Naive thymus-derived CD4-positive, alpha-beta T cell (primary cell): ENCODE measurements at regions not wholly inside any gene's neighbourhood (a gene's known extent, or its start where the extent isn't known, plus 50 kb on each side); places are given as distances from the start of the nearest gene placed in this dataset.

Experiments used
- ATAC-seq: fragments of 150-1000 bp; cut with Tn5 transposase; 2 replicates; pipeline ENCODE4 v1.10.0; 2021; ENCODE audit warnings: mild to moderate bottlenecking, moderate library complexity
- CTCF ChIA-PET: fragments of 350-600 bp; sonication (Branson Sonifier 250); formaldehyde crosslinking; loops from one replicate; lab custom pipeline; 2021; ENCODE audit warnings: antibody characterized with exemption; lab: Charles Lee
- POLR2A ChIA-PET: fragments of 350-600 bp; sonication (Branson Sonifier 250); formaldehyde crosslinking; loops from one replicate; lab custom pipeline; 2021; ENCODE audit warnings: antibody characterized with exemption, inconsistent platforms; lab: Charles Lee
- DNase-seq, 9 donors: peaks; one replicate each; pipeline versions ENCODE4 v3.0.0 to v3.0.0-alpha.2; 2020 to 2022; ENCODE audit warnings: mixed read lengths in 1 of 9
- H3K27ac ChIP-seq: one replicate; pipeline ENCODE4 v1.7.0; 2013; ENCODE audit warnings: mild to moderate bottlenecking, low read depth, low read length, moderate library complexity
- H3K27me3 ChIP-seq, 2 donors: one replicate each; pipeline ENCODE4 v1.7.0; 2013; ENCODE audit warnings: low read length in 2 of 2, mild to moderate bottlenecking in 2 of 2, moderate library complexity in 2 of 2; ENCODE audit not compliant: control insufficient read depth in 2 of 2, insufficient read depth in 2 of 2
- H3K36me3 ChIP-seq, 3 experiments: 1 replicate in 2 of 3; 2 replicates in 1 of 3; pipeline ENCODE4 v1.7.0; 2013; ENCODE audit warnings: low read length in 3 of 3, mild to moderate bottlenecking in 3 of 3, moderate library complexity in 1 of 3; ENCODE audit not compliant: insufficient read depth in 3 of 3, control insufficient read depth in 2 of 3
- H3K4me1 ChIP-seq, 2 donors: one replicate each; pipeline ENCODE4 v1.7.0; 2013; ENCODE audit warnings: low read length in 2 of 2, mild to moderate bottlenecking in 2 of 2, moderate library complexity in 1 of 2; ENCODE audit not compliant: control insufficient read depth in 2 of 2, insufficient read depth in 2 of 2
- H3K4me3 ChIP-seq: 2 replicates; pipeline ENCODE4 v1.7.0; 2013; ENCODE audit warnings: mild to moderate bottlenecking, low read length
- H3K9me3 ChIP-seq, 3 experiments: 1 replicate in 2 of 3; 2 replicates in 1 of 3; pipeline ENCODE4 v1.7.0; 2013; ENCODE audit warnings: low read length in 3 of 3; ENCODE audit not compliant: control insufficient read depth in 2 of 3
- H3K27ac Mint-ChIP-seq, 9 donors: one replicate each; pipeline ENCODE4 v1.8.0; 2020 to 2022; ENCODE audit warnings: mixed read lengths in 9 of 9, mild to moderate bottlenecking in 8 of 9, moderate library complexity in 5 of 9, inconsistent platforms in 2 of 9
- H3K27me3 Mint-ChIP-seq, 5 donors: one replicate each; pipeline ENCODE4 v1.8.0; 2021 to 2022; ENCODE audit warnings: mixed read lengths in 5 of 5, mild to moderate bottlenecking in 1 of 5
- H3K36me3 Mint-ChIP-seq, 5 donors: one replicate each; pipeline ENCODE4 v1.8.0; 2020 to 2022; ENCODE audit warnings: mixed read lengths in 5 of 5, mild to moderate bottlenecking in 3 of 5, inconsistent platforms in 1 of 5
- H3K4me1 Mint-ChIP-seq, 7 donors: one replicate each; pipeline ENCODE4 v1.8.0; 2020 to 2022; ENCODE audit warnings: mixed read lengths in 7 of 7, mild to moderate bottlenecking in 3 of 7, inconsistent platforms in 1 of 7
- H3K4me3 Mint-ChIP-seq, 10 donors: one replicate each; pipeline ENCODE4 v1.8.0; 2020 to 2022; ENCODE audit warnings: mild to moderate bottlenecking in 10 of 10, mixed read lengths in 10 of 10, moderate library complexity in 6 of 10, inconsistent platforms in 2 of 10
- H3K9me3 Mint-ChIP-seq, 11 donors: one replicate each; pipeline ENCODE4 v1.8.0; 2020 to 2022; ENCODE audit warnings: mixed read lengths in 11 of 11, mild to moderate bottlenecking in 4 of 11, inconsistent platforms in 1 of 11, moderate library complexity in 1 of 11
- intact Hi-C, 2 donors: fragments of 100-400 bp; cut with micrococcal nuclease; formaldehyde crosslinking; loops; one replicate each; pipeline ENCODE4 v1.15.1; 2023

DNA sequence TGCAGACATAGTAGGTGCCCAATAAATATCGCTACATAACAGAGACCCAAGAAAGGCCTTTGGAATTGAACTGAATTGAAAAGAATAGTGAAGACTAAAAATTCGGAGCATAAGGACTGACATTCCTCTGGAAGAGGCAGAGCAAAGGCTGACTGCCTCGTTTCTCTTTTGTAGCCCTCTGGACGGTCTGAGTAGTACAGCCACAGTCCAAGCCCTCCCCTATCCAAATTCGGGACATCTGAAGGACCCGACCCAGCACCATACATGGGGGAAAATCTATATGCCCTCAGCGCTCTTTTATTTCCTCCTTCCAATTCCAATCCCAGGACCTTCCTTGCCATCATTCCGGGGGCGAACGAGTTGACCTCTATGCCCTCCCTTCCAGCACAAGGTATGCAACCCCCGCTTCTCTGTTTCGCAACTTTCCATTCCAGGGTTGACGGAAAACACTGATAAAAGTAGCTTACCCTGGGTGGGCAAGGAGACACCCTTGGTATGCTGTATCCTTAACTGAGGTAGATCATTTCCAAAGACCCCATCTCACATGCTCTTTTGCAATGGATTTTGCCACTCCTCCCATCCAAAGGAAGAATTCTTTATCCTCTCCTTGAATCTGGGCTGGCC lies 127.4 kb upstream of the MAP1LC3B2 start:
- Histone ChIP-seq H3K36me3 (no peaks in the 10 kb centered on the region), H3K27me3 (no peaks in the 10 kb centered on the region), H3K27ac (no peak overlapping the region), H3K4me3 (no peak overlapping the region), H3K9me3 (no peaks in the 10 kb centered on the region), H3K4me1 (no peaks in the 10 kb centered on the region)
- no peak overlapping the region for H3K4me3 Mint-ChIP-seq
- intact Hi-C loops = no loop called here
- H3K27me3 Mint-ChIP-seq = no peaks in the 10 kb centered on the region
- peaks cover 0 to 1% (median 0%) of the 10 kb centered on the region in 11 donors for H3K9me3 Mint-ChIP-seq
- DNase-seq (no peak), ATAC-seq (no peak)
- no peaks in the 10 kb centered on the region for H3K36me3 Mint-ChIP-seq
- H3K4me1 Mint-ChIP-seq = peaks cover 0 to 6% (median 5%) of the 10 kb centered on the region in 7 donors
- ChIA-PET POLR2A (no interaction called here), CTCF (interaction anchor here (0.5 to 0.6 kb wide), 2 partner anchors 76 to 248 kb away, joined by 3 to 6 read pairs; no protein-coding TSS in a partner anchor)
- H3K27ac Mint-ChIP-seq = peak overlapping the region in 1 of 9 donors; percentile 69

DNA sequence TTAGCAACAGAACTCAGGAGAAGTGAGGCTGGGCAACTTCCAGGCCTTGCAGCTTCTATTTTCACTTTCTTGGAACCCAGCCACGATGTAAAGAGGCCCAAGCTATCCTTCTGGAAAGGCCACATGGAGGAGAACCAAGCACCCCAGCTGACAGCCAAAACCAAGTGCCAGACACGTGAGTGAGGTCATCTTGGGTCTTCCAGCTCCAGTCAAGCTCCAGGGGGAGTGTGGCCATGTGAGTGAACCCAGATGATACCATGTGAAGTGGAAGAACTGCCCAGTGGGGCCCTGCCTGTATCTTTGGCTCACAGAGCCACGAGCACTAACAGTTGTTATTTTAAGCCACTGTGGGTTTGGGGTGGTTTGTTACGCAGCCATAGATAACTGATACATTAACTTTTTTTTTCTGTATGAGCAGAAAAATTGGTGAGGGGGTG lies 126.8 kb upstream of the MAP1LC3B2 start:
- H3K4me3 Mint-ChIP-seq = no peak overlapping the region
- peaks cover 0 to 6% (median 5%) of the 10 kb centered on the region in 7 donors for H3K4me1 Mint-ChIP-seq
- DNase-seq = no peak
- H3K27ac ChIP-seq = no peak overlapping the region
- H3K36me3 Mint-ChIP-seq = no peaks in the 10 kb centered on the region
- H3K27ac Mint-ChIP-seq = no peak overlapping the region
- H3K9me3 ChIP-seq = no peaks in the 10 kb centered on the region
- no peaks in the 10 kb centered on the region for H3K4me1 ChIP-seq
- POLR2A ChIA-PET = no interaction called here
- CTCF ChIA-PET = interaction anchor here (0.5 to 0.6 kb wide), 2 partner anchors 76 to 248 kb away, joined by 3 to 6 read pairs; no protein-coding TSS in a partner anchor
- no peaks in the 10 kb centered on the region for H3K27me3 ChIP-seq
- ATAC-seq = no peak
- H3K9me3 Mint-ChIP-seq = peaks cover 0 to 1% (median 0%) of the 10 kb centered on the region in 11 donors
- intact Hi-C loops = no loop called here
- H3K36me3 ChIP-seq = no peaks in the 10 kb centered on the region
- H3K27me3 Mint-ChIP-seq = no peaks in the 10 kb centered on the region
- no peak overlapping the region for H3K4me3 ChIP-seq

DNA sequence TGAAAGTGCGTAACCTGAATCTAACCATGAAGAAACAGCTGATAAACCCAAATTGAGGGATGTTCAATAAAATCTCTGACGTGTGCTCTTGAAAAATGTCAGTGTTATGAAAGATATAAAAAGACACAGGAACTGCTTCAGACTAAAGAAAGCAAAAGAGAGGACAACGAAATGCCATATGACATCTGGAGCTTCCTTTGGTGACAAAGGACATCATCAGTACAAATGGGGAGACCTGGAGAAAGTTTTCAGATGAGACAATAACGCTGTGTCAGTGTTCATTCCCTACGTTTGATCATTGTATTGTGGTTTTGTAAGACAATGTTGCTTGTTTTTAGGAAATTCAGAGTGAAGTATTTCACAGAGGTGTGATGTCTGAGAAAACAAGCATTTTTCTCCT lies 125.9 kb upstream of the MAP1LC3B2 start:
- Histone ChIP-seq H3K36me3 (no peaks in the 10 kb centered on the region), H3K4me3 (no peak overlapping the region), H3K27me3 (no peaks in the 10 kb centered on the region), H3K4me1 (no peaks in the 10 kb centered on the region), H3K27ac (no peak overlapping the region), H3K9me3 (no peaks in the 10 kb centered on the region)
- ATAC-seq (no peak), DNase-seq (peak in 2 of 9 donors; percentile 1 to 25)
- Mint-ChIP-seq H3K27ac (peak overlapping the region in 2 of 9 donors; percentile 9 to 51), H3K4me1 (peaks cover 0 to 6% (median 5%) of the 10 kb centered on the region in 7 donors), H3K4me3 (no peak overlapping the region), H3K27me3 (peaks cover 0 to under 1% (median 0%) of the 10 kb centered on the region in 5 donors), H3K36me3 (no peaks in the 10 kb centered on the region), H3K9me3 (peaks cover 0 to 1% (median 0%) of the 10 kb centered on the region in 11 donors)
- ChIA-PET CTCF (interaction anchor here (0.7 kb wide), 1 partner anchor 28 kb away, joined by 7 read pairs; no protein-coding TSS in a partner anchor), POLR2A (interaction anchor here (0.6 kb wide), 1 partner anchor 200 kb away, joined by 3 read pairs; no protein-coding TSS in a partner anchor)
- intact Hi-C loops = no loop called here

DNA sequence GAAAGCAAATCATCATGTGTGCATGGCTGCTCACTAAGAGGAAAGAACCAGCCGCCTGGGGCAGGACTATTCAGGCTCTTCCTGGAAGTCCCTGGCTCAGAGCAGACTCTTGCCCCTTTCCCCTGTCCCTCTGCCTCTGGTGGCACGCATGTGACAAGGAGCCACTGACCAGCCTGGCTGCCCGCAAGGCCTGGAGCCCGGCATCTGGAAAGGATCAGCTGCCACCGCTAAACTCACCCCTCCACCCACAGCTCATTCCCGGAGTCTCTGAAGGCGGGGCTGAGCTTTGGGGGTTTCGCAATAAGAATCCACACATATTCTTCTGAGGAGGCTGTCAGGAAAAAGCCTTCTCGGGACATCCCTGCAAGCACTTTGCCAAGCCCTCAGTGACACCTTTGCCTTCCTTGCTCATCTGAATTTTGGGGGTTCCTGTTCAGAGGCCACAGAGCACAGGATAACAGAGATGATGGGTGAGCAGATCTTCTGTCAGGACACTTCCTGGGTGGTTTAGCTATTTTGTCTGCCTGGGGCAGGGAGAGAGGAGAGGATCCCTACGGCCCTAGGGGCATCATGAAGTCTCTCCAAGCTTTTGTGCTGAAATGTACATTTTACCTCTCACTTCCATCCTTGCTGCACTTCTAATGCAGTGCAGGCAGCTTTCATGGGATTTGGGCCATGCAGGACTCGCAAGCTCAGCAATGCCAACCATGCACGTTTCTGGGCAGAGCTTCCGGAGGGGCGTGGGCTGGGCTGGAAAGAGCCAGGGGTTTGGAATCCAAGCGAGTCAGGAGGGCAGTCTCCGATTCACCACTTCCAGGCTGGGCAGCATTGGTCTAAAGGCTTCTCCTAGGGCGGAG lies 124.8 kb upstream of the MAP1LC3B2 start:
- H3K4me1 Mint-ChIP-seq = peaks cover 0 to 6% (median 5%) of the 10 kb centered on the region in 7 donors
- no peaks in the 10 kb centered on the region for H3K36me3 Mint-ChIP-seq
- H3K4me3 Mint-ChIP-seq = no peak overlapping the region
- Histone ChIP-seq H3K27ac (no peak overlapping the region), H3K9me3 (no peaks in the 10 kb centered on the region), H3K36me3 (no peaks in the 10 kb centered on the region), H3K27me3 (no peaks in the 10 kb centered on the region), H3K4me1 (no peaks in the 10 kb centered on the region), H3K4me3 (no peak overlapping the region)
- intact Hi-C loops = no loop called here
- ATAC-seq (peak; percentile 18), DNase-seq (no peak)
- no peak overlapping the region for H3K27ac Mint-ChIP-seq
- H3K9me3 Mint-ChIP-seq = peaks cover 0 to 1% (median 0%) of the 10 kb centered on the region in 11 donors
- ChIA-PET POLR2A (no interaction called here), CTCF (no interaction called here)
- peaks cover 0 to 2% (median 0%) of the 10 kb centered on the region in 5 donors for H3K27me3 Mint-ChIP-seq

DNA sequence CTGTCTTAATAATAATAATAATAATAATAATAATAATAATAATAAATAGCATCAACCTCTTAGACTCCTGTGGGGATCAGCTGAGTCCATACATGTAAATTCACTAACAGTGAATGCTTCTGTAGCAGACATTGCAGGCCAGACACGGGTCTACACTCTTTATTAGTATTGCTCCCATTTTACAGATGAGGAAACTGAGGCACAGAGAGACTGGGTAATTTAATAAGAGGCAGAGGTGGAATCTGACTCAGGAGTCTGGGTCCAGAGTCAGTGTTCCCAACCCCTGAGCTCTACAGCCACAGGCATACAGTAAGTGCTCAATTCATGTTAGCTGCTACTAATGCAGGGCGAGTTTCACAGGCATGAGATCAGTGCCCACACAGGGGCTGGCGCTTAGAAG lies 123.2 kb upstream of the MAP1LC3B2 start:
- Histone ChIP-seq H3K9me3 (no peaks in the 10 kb centered on the region), H3K4me3 (no peak overlapping the region), H3K27ac (no peak overlapping the region), H3K4me1 (no peaks in the 10 kb centered on the region), H3K27me3 (no peaks in the 10 kb centered on the region), H3K36me3 (no peaks in the 10 kb centered on the region)
- Mint-ChIP-seq H3K9me3 (peaks cover 0 to 1% (median 0%) of the 10 kb centered on the region in 11 donors), H3K27ac (no peak overlapping the region), H3K27me3 (peaks cover 0 to 2% (median 0%) of the 10 kb centered on the region in 5 donors), H3K4me1 (peaks cover 0 to 6% (median 5%) of the 10 kb centered on the region in 7 donors), H3K36me3 (no peaks in the 10 kb centered on the region), H3K4me3 (no peak overlapping the region)
- ChIA-PET POLR2A (no interaction called here), CTCF (no interaction called here)
- intact Hi-C loops = no loop called here
- no peak for ATAC-seq
- DNase-seq = no peak

DNA sequence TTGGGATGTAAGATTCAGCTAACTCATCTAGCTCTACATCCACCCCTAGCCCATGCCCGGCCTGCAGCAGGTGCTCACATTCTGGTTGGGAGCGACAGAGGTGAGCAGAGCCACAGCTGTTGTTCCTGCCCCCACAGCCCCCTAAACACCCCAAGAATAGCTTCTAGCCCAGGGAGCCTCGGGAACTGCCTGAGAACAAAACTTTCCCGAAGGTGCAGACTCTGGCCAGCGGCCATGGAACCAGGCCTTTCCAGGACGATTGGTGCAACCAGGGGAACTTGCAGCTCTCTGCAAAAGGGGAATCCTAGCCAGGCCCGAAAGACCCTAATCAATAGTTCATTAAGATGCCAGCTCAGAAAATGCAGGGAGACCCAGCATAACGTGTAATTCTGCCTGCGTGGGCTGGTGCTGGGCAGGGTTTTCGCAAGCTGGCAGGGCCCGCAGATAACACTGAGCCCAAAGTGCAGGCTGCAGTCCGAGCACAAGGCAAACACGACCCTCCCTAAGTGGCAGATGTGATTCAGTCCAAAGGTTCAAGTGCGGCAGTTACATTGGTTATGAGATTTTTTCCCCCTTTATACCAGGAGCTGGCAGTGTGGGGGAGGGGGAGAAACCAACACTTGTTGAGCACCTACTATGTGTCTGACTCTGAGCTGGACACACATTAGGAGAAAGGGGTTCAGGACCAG lies 122.5 kb upstream of the MAP1LC3B2 start:
- no peaks in the 10 kb centered on the region for H3K27me3 ChIP-seq
- intact Hi-C loops = no loop called here
- H3K4me3 ChIP-seq = no peak overlapping the region
- Mint-ChIP-seq H3K36me3 (no peaks in the 10 kb centered on the region), H3K4me3 (no peak overlapping the region), H3K27ac (peak overlapping the region in 1 of 9 donors; percentile 33), H3K4me1 (peaks cover 0 to 6% (median 5%) of the 10 kb centered on the region in 7 donors), H3K27me3 (peaks cover 0 to 2% (median 0%) of the 10 kb centered on the region in 5 donors), H3K9me3 (peaks cover 0 to 1% (median 0%) of the 10 kb centered on the region in 11 donors)
- DNase-seq (no peak), ATAC-seq (no peak)
- H3K4me1 ChIP-seq = no peaks in the 10 kb centered on the region
- no peaks in the 10 kb centered on the region for H3K36me3 ChIP-seq
- ChIA-PET CTCF (no interaction called here), POLR2A (no interaction called here)
- H3K9me3 ChIP-seq = no peaks in the 10 kb centered on the region
- no peak overlapping the region for H3K27ac ChIP-seq
